GM12872 (cell line): ENCODE measurements at regions not wholly inside any gene's neighbourhood (a gene's known extent, or its start where the extent isn't known, plus 50 kb on each side); places are given as distances from the start of the nearest gene placed in this dataset.

ENCODE experiments used
- CTCF ChIP-seq: IDR thresholded peaks from 3 replicates; pipeline ENCODE4 v1.5.1; 2011; ENCODE audit warnings: low read depth, mild to moderate bottlenecking, low read length, moderate library complexity; ENCODE audit not compliant: insufficient read depth

- TF ChIP-seq CTCF: no peak
Observed at GRCh38 chr22:47421846-47422245, 659.4 kb downstream of the TBC1D22A start.

GRCh38 chr22:47420211-47420610 is 657.8 kb downstream of the TBC1D22A start:
- TF ChIP-seq CTCF: no peak

- no peak for TF ChIP-seq CTCF
Observed at GRCh38 chr22:47419239-47419638, 656.8 kb downstream of the TBC1D22A start.

GRCh38 chr22:47417699-47418098 is 655.2 kb downstream of the TBC1D22A start:
- no peak for TF ChIP-seq CTCF

- TF ChIP-seq CTCF: no peak
Observed at GRCh38 chr22:47411006-47411405, 648.6 kb downstream of the TBC1D22A start.

- TF ChIP-seq CTCF: no peak
Observed at GRCh38 chr22:47409539-47410275, 647.3 kb downstream of the TBC1D22A start.

GRCh38 chr22:47408409-47408808 is 646.0 kb downstream of the TBC1D22A start:
- 0 out of 3 replicates have a peak, but pooled peaks have one; percentile 7 for TF ChIP-seq CTCF
